GM18498 (cell line): ENCODE measurements at regions not wholly inside any gene's neighbourhood (a gene's known extent, or its start where the extent isn't known, plus 50 kb on each side); places are given as distances from the start of the nearest gene placed in this dataset.

Source experiments
- ATAC-seq: cut with Tn5 transposase; IDR thresholded peaks from one replicate; pipeline ENCODE4 v1.9.1; 2021; ENCODE audit warnings: mild to moderate bottlenecking, moderate library complexity; ENCODE audit not compliant: unreplicated experiment

GRCh38 chr16:85557083-85557970 is 55.8 kb upstream of the GSE1 start:
- no peak for ATAC-seq

GRCh38 chr16:85557971-85558657 is 55.0 kb upstream of the GSE1 start:
- ATAC-seq, result no peak

- ATAC-seq, result no peak
Observed at GRCh38 chr16:85560932-85561247, 52.2 kb upstream of the GSE1 start.

GRCh38 chr16:85561248-85562092 is 51.7 kb upstream of the GSE1 start:
- ATAC-seq, result no peak

- ATAC-seq, result no peak
Observed at GRCh38 chr16:85562093-85562786, 50.9 kb upstream of the GSE1 start.

GRCh38 chr16:85563034-85563433 is 50.1 kb upstream of the GSE1 start:
- ATAC-seq, result no peak
